Renal cortex interstitium (tissue), 11 donors: ENCODE measurements at regions not wholly inside any gene's neighbourhood (a gene's known extent, or its start where the extent isn't known, plus 50 kb on each side); places are given as distances from the start of the nearest gene placed in this dataset.

Experiments
- DNase-seq, 11 donors: peaks; one replicate each; pipeline ENCODE4 v3.0.0-alpha.2; 2013; ENCODE audit warnings: low read depth in 9 of 11, low spot score in 4 of 11; ENCODE audit errors: extremely low read depth in 1 of 11

DNA sequence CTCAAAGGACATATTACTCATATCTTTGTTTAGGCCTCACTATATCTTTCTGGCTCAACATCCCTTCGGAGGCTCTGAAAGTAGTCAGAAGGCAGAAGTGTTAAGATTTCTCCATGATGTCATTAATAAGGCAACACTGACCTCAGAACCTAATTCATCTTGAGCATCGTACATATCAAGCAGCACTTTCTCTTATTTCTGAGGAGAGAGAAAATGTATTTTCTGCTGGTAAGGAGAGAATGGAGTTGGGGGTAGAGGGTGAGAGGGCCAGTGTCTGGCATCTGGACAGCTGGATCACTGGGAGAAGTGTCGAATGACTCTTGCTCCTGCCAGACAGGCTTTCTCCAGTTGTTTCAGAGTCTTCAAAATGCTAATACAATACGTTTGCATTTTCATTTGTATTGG lies 213.2 kb upstream of the PRICKLE1 start:
- DNase-seq = no peak

DNA sequence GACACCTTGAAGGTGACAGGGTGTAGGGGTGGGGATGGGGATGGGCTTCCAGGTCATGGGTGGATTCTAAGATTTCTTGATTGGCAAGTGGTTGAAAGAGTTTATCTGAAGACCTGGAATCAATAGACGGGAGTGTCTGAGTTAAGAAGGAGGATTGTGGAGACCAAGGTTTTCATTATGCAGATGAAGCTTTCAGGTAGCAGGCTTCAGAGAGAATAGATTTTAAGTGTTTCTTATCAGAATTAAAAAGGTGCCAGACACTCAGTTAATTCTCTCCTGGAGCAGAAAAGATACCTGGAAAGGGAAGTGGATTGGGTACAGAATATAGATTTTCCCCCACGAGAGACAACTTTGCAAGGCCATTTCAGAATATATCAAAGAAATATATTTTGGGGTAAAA lies 211.7 kb upstream of the PRICKLE1 start:
- no peak for DNase-seq

DNA sequence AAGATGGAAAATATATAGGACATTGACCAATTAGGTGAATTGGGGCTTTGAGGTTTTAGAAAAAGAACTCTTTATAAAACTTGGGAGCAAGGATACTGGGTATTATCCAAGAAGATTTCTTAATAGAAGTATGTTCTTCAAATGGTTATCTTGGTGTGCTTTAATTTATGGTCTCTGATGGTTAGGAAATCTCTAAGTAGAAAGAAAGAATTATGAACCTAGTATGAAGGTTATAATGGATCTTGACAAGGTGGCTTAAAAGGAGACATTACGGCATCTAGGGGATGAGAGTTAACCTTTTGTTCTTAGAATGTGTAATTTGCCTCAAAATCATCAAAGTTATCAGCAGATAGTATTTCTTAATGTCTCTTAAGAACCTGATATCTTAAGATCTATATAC lies 210.4 kb upstream of the PRICKLE1 start:
- DNase-seq = no peak

- DNase-seq = no peak
Measured at GRCh38 chr12:42798811-42799438, 209.4 kb upstream of the PRICKLE1 start.

DNA sequence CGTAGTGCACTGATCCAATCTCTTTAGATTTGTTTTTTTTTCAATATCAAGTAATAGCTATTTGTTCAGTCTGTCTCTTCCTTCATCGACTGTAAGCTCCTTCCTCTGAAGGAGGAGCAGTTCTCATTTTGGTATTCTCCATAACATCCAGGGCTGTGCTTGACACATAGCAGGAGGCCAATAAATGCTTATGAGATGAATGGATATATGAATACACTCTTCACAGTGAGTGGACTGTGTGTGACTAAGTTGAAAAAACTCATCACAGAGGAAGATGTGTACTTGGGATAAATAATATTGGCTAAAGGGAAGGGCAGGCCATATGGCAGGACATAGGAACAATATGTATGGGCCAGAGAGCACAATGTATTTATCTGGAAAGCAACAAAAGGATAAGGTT lies 205.3 kb upstream of the PRICKLE1 start:
- DNase-seq = no peak

- no peak for DNase-seq
Measured at GRCh38 chr12:42793166-42793565, 203.6 kb upstream of the PRICKLE1 start.

DNA sequence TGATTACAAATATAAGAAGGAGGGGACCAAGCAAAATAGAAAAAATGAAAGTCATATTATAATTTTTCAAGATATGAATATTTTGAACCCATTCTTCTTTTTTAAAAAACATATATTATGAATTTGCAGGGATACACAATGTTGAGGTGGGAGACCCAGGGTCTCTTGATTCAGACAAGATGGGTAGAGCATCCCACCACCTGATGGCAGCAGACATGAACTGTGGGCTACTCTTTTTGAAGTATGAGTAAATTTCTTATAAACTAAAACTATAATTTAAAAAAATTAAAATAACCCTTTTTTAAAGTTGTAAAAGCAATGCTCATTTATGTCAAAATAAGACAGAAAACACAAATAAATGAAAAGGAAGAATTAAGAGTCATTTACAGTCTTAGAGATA lies 202.7 kb upstream of the PRICKLE1 start:
- no peak for DNase-seq

- no peak for DNase-seq
Measured at GRCh38 chr12:42791399-42791798, 201.9 kb upstream of the PRICKLE1 start.

- DNase-seq = no peak
Measured at GRCh38 chr12:42790761-42791151, 201.2 kb upstream of the PRICKLE1 start.

- DNase-seq = no peak
Measured at GRCh38 chr12:42789808-42790760, 200.5 kb upstream of the PRICKLE1 start.

DNA sequence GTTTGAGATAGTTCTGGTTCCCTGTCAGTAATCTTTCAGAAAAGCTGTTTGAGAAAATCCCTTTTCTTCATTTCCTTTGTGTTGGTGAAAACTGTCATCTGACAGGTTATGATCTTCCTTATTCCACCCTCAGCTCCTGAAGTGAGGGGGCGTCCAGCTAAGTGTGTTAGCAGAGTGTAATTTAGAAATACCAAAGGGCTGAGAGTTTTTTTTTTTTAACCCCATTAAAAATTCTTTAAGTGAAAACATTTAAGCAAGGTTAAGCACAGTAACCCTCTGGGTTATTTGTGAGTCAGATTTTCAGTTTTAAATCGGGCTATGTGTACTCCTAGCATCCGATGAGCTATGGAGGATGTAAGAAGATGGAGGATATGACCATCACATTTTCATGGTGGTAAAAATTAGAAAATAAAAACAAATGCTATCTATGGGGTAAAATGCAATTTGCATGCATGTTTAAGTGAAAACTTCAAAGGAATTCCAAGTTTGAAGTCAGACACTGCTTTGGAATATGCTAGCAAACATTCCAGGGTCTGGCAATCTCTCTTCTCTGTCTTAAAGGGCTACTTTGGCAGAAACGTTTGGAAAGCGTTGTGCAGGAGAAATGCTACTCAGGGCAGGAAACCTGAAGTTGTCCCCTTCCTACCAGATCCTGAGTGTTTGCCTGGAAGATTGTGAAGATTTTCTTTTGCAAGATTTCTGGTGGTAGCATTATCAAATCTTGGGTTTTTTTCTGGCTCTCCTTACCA lies 197.0 kb upstream of the PRICKLE1 start:
- no peak for DNase-seq

DNA sequence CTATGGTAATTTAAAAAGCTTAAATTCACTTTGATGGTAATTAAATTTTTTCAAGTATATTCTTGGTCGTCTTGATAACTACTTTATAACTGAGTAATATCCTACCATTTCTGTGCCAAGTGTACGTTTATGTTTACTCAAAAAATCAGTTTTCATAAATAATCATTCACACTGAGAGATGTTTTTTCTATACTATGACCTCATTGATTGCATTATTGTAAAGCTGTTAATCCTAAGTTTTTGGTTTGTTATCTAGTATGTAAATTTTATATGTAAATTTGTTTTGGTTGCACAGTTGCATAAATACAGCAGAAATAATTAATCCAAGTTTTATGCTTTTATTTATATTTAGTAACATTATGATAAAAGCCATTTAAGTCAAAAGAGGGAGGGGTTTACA lies 196.4 kb upstream of the PRICKLE1 start:
- DNase-seq = no peak

DNA sequence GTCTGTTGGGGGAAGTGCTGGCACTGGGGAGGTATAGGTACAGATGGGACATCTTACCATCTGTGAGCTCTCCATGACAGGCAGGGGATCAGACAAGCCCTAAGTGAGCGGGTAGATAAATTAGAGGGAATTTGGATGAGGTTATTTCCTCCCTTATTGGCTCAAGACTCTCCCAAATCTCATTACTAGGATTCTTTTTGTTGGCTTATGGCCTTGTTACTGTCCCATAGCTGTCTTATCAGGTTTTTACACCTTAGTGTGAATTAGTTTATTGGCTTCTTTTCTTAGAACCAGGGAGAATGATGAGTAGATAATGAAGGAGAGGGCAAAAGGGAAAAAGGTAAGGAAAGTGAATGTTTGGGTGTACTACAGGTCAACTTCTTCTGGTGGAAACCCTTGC lies 191.1 kb upstream of the PRICKLE1 start:
- DNase-seq = no peak

DNA sequence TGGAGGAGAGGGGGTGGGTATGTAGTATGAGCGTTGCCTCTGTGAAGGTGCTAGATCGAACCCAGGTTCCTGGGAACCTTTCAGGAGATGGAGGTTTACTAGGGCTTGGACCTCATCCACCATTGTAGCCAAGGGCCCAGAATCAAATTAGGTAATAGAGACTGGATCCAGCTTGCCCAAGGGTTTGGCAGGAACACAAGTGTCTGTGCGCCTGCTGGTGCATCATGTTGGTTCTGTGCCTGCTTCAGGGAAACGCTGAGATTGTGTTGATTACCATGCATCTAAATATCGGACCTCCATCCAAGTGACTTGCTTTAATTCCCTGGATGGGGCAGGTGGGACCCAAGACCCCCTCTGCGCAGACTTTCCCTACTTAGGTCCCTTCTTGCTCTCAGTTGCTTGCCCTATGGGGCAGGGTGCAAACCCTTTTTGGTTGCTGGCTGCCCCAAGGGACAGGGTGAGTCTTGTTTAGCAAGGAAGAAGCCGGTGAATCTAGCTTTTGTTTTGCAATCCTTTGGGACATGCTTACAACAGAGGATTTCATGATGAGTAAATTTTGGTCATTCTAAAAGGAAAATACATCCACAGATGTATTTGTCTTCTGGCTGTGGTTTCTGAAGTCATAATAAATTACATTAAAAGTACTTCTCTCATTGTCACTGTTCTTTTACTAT lies 189.8 kb upstream of the PRICKLE1 start:
- no peak for DNase-seq

DNA sequence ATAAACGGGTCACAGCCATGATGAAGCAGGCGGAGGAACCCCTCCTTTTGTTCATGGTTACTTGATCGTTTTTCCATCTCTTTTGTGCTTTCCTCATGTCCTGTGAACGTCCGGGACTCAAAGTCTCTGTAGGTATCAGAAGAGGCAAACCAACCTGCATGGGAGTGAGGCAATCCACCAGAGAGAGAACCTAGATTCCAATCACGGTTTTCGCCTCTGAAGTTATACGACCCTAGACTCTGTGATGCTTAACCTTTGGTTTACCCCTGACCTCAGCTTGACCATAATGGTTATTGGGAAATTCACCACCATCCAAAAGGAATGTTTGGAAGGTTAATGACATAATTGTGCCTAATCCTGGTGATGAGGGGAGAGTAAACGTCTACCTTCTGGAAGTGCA lies 186.8 kb upstream of the PRICKLE1 start:
- no peak for DNase-seq

GRCh38 chr12:42774238-42774637 lies 184.7 kb upstream of the PRICKLE1 start:
- no peak for DNase-seq

DNA sequence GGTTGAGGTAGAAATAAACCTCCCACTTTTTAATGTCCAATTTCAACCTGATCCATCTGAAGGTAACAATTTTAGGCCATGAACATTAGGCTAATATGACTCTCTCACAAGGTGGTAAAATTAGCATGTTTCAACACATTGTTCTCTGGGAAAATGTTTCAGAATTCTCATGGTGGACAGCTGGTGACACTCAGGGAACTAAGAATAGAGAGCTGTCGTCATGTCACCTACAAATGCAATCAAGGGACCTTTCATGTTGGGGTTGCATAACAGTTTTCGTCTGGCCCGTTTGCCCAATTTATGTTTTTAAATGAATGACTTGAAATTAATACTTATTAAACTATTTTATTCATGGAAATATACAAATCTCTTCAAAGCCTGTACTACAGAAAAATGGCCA lies 180.7 kb upstream of the PRICKLE1 start:
- DNase-seq = no peak

- DNase-seq = no peak
Measured at GRCh38 chr12:42769455-42769854, 179.9 kb upstream of the PRICKLE1 start.

DNA sequence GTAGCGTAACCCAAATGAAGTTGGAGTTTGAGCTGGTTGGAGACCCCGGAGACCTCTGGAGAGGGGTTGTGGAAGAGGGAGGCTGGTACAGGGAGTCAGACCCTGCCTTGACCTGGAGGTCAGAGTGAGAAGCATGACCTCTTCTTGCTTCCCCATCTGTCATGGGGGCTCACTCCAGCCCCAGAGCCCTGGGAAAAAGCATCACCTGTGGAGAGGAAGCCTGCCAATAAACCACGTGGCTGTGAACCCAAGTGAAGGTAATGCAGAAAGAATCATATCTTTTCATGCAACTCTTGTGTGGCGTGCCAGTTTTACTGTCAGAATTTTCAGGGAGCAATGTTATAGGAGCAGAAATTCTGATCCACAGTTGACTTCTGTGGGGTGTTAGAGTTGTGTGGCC lies 178.5 kb upstream of the PRICKLE1 start:
- DNase-seq = no peak
